22Rv1 (cell line): ENCODE measurements at regions not wholly inside any gene's neighbourhood (a gene's known extent, or its start where the extent isn't known, plus 50 kb on each side); places are given as distances from the start of the nearest gene placed in this dataset.

Experiments
- H3K27ac ChIP-seq: fragments of 450-650 bp; 2 replicates; pipeline ENCODE4 v1.5.1; 2017
- ZFX ChIP-seq: fragments of 450-650 bp; IDR thresholded peaks from 2 replicates; pipeline ENCODE4 v1.6.1; 2017; ENCODE audit warnings: antibody characterized with exemption, borderline replicate concordance
- TF ChIP-seq, protein P1 (sequence below): fragments of 450-650 bp; IDR thresholded peaks from 2 replicates; pipeline ENCODE4 v1.5.1; 2017; ENCODE audit warnings: mild to moderate bottlenecking

DNA sequence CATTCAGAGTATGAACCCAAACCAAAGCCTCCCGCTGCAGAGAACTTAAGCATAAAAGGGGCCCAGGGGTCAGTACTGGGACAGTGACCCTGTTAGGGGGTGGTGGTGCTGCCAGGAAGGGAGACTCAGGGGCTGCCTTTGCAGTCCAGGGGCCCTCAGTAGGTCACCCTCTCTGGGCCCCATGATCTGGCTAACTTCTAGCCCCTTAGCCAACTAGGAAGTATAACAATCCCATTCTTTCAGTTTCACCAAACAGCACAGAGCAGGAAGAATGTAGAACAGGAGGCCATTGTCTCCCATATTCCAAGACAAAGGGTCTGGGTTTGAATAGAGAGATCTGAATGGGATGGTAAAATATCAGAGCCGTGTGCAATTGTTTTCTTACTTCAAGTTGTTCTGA is 378.6 kb upstream of the C16orf82 start:
- H3K27ac ChIP-seq, result no peak overlapping the region
- no peak for TF ChIP-seq ZFX
- TF ChIP-seq, protein P1, sequence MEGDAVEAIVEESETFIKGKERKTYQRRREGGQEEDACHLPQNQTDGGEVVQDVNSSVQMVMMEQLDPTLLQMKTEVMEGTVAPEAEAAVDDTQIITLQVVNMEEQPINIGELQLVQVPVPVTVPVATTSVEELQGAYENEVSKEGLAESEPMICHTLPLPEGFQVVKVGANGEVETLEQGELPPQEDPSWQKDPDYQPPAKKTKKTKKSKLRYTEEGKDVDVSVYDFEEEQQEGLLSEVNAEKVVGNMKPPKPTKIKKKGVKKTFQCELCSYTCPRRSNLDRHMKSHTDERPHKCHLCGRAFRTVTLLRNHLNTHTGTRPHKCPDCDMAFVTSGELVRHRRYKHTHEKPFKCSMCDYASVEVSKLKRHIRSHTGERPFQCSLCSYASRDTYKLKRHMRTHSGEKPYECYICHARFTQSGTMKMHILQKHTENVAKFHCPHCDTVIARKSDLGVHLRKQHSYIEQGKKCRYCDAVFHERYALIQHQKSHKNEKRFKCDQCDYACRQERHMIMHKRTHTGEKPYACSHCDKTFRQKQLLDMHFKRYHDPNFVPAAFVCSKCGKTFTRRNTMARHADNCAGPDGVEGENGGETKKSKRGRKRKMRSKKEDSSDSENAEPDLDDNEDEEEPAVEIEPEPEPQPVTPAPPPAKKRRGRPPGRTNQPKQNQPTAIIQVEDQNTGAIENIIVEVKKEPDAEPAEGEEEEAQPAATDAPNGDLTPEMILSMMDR, result no peak

DNA sequence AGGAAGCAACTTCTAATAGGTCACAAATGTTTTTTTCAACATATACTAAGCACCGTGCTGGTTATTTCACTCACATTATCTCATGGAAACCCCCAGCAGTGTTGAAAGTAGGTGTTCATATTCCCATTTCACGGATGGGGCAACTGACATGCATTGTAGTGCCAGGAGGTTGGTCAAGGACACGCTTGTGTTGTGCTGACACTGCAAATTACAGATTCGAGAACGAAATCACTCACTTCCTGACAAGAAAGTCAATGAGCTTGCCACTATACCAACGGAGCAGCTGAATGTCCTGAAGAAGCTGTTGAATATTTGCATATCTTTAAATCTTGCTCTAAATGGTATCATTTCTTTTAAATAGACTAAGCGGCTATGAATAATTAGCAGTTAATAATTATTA is 378.0 kb upstream of the C16orf82 start:
- H3K27ac ChIP-seq, result no peak overlapping the region
- no peak for TF ChIP-seq ZFX
- TF ChIP-seq, protein P1, result no peak

DNA sequence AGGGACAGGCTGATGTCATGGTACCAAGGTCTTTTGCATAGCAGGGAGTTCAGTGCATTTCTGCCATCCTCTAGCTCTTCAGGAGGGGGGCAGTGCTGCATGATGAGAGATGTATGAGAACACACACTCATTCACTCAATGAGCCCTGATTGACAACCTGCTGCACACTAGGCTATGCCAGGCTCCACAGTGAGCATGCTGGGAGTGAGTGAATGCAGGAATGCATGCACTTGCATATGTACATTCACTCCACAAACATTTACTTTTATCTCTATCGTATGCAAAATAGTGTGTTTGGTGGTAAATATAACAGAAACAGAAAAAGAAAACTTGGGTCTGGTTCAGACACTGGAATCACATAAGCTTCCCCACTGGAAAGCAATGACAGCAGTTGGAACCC is 374.1 kb upstream of the C16orf82 start:
- no peak overlapping the region for H3K27ac ChIP-seq
- TF ChIP-seq, protein P1, result no peak
- TF ChIP-seq ZFX, result no peak

DNA sequence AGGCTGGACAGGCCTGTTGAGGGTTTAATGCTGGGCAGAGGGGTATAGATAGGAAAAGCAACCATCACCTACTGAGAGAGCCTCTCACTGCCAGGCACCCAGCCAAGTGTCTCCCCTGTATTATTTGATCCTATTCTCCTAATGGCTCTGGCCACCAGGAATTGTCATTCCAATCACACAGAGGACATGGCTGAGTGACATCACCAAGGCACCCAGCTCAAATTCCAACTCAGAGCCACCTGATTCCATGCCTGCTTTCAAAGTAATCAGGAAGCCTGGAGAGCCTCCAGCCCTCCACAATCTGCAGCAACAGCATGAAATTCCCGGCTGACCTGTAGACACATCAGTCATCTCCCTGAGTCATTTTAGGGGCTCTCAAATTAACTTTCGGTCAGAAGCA is 368.9 kb upstream of the C16orf82 start:
- no peak overlapping the region for H3K27ac ChIP-seq
- TF ChIP-seq, protein P1, result no peak
- TF ChIP-seq ZFX, result no peak

DNA sequence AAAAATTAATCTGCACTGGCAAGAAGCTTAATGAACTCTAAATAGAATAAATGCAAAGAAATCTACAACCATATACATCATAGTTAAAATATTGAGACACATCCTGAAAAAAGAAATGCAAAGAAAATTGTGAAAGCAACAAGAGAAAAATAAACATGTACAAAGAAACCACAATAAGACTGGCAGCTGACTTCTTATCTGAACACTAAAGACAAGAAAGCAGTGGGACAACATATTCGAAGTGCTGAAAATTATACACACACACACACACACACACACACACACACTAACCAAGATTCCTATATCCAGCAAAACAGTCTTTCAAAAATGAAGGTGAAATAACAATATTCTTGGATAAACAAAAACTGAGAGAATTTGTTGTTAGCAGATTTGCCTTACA is 366.5 kb upstream of the C16orf82 start:
- no peak for TF ChIP-seq ZFX
- TF ChIP-seq, protein P1, result no peak
- H3K27ac ChIP-seq, result no peak overlapping the region

DNA sequence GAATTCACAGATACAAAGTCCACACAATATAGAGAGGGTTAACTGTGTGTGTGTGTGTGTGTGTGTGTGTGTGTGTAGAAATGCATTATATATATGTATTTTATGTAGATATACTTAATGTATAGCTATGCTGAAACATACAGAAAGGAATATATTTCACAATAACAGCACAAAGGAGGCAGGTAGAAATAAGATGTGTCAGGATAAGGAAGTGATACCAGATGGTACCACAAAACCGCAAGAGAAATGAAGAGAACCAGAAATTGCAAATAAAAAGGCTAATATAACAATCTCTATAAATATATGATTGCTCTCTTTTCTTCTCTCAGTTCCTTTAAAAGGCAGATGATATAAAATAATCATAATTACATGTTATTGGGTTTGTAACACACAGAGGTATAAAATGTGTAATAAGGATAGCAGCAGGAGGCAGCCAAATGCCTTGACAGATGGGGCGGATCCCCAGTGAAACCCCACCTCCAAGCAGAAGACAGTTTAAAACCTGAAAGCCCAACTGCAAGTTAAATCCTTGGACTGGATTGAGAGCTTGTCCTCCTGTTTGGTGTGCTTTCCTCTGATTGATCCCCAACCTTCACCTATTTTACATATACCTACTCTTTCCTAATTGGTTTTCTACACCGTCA is 365.4 kb upstream of the C16orf82 start:
- no peak for TF ChIP-seq ZFX
- TF ChIP-seq, protein P1, result no peak
- no peak overlapping the region for H3K27ac ChIP-seq

DNA sequence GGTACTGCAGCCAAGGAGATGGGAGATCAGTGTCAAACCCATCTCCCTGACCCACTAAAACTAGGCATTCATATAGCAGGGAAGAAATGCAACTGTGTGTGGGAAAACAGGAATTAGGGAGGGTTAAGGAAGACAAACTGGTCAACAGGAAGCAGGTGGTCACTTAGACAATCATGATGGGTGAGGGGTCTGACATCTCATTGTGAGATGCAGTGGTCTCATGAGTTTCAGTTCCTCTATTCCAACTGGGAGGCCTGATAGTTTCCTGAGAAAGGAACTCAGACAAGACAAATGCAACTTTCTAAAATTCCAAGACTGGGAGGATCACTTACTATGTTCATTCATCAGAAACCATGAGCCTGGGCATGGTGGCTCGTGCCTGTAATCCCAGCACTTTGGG is 361.4 kb upstream of the C16orf82 start:
- TF ChIP-seq ZFX, result no peak
- TF ChIP-seq, protein P1, result no peak
- H3K27ac ChIP-seq, result no peak overlapping the region
